EH (cell line): ENCODE measurements at regions not wholly inside any gene's neighbourhood (a gene's known extent, or its start where the extent isn't known, plus 50 kb on each side); places are given as distances from the start of the nearest gene placed in this dataset.
"Not testable (repeated sequence)": the region's sequence is repeated elsewhere in the genome, so short reads cannot be mapped to it uniquely, and the experiment has no call there.

Experiments used
- DNase-seq: peaks from one replicate; pipeline ENCODE4 v3.0.0-alpha.2; 2015; ENCODE audit warnings: low read depth

- peak; percentile 85 for DNase-seq
Measured at GRCh38 chrX:13381514-13381913, 61.7 kb upstream of the ATXN3L start.

- peak; percentile 67 for DNase-seq
Measured at GRCh38 chrX:13380211-13380610, 60.4 kb upstream of the ATXN3L start.

GRCh38 chrX:13378562-13379518 is 59.0 kb upstream of the ATXN3L start:
- peak; percentile 20 for DNase-seq

GRCh38 chrX:13377550-13377934 is 57.7 kb upstream of the ATXN3L start:
- peak; percentile 91 for DNase-seq

- peak; percentile 96 for DNase-seq
Measured at GRCh38 chrX:13376857-13377549, 57.1 kb upstream of the ATXN3L start.

GRCh38 chrX:13375596-13375995 is 55.7 kb upstream of the ATXN3L start:
- not testable (repeated sequence) for DNase-seq

- DNase-seq: no peak
Measured at GRCh38 chrX:13374364-13374763, 54.5 kb upstream of the ATXN3L start.

GRCh38 chrX:13373431-13374187 is 53.8 kb upstream of the ATXN3L start:
- peak; percentile 89 for DNase-seq

GRCh38 chrX:13373027-13373426 is 53.2 kb upstream of the ATXN3L start:
- no peak for DNase-seq

GRCh38 chrX:13372203-13372980 is 52.5 kb upstream of the ATXN3L start:
- DNase-seq: peak; percentile 34

- peak; percentile 48 for DNase-seq
Measured at GRCh38 chrX:13371186-13371585, 51.3 kb upstream of the ATXN3L start.

GRCh38 chrX:13370713-13371112 is 50.9 kb upstream of the ATXN3L start:
- no peak for DNase-seq
